Parathyroid adenoma (tissue), 2 donors: ENCODE measurements at regions not wholly inside any gene's neighbourhood (a gene's known extent, or its start where the extent isn't known, plus 50 kb on each side); places are given as distances from the start of the nearest gene placed in this dataset.

ENCODE experiments used
- H2AFZ ChIP-seq: fragments of 300-600 bp; sonication (generic); one replicate; pipeline ENCODE4 v1.7.0; 2017; ENCODE audit warnings: antibody characterized with exemption, mild to moderate bottlenecking
- H3K27ac ChIP-seq: fragments of 300-600 bp; sonication (generic); one replicate; pipeline ENCODE4 v1.7.0; 2017
- H3K27me3 ChIP-seq: fragments of 300-600 bp; sonication (generic); one replicate; pipeline ENCODE4 v1.7.0; 2017; ENCODE audit warnings: low read length; ENCODE audit not compliant: control insufficient read depth, insufficient read depth
- H3K36me3 ChIP-seq: fragments of 300-600 bp; sonication (generic); one replicate; pipeline ENCODE4 v1.7.0; 2017; ENCODE audit warnings: low read length; ENCODE audit not compliant: control insufficient read depth, insufficient read depth
- H3K4me1 ChIP-seq: fragments of 300-600 bp; sonication (generic); one replicate; pipeline ENCODE4 v1.7.0; 2017; ENCODE audit warnings: control low read depth
- H3K4me2 ChIP-seq: fragments of 300-600 bp; sonication (generic); one replicate; pipeline ENCODE4 v1.7.0; 2017; ENCODE audit warnings: low read length
- H3K4me3 ChIP-seq: fragments of 300-600 bp; sonication (generic); one replicate; pipeline ENCODE4 v1.7.0; 2017; ENCODE audit warnings: low read depth, low read length
- H3K79me2 ChIP-seq: fragments of 300-600 bp; sonication (generic); one replicate; pipeline ENCODE4 v1.7.0; 2017; ENCODE audit warnings: control low read depth
- H3K9ac ChIP-seq: fragments of 300-600 bp; sonication (generic); one replicate; pipeline ENCODE4 v1.7.0; 2017; ENCODE audit warnings: mild to moderate bottlenecking
- H3K9me3 ChIP-seq: fragments of 300-600 bp; sonication (generic); one replicate; pipeline ENCODE4 v1.7.0; 2017; ENCODE audit warnings: low read length; ENCODE audit not compliant: control insufficient read depth
- CTCF ChIP-seq: fragments of 300-600 bp; sonication (generic); IDR thresholded peaks from one replicate; pipeline ENCODE4 v1.7.0; 2017; ENCODE audit warnings: antibody characterized with exemption, mild to moderate bottlenecking
- donor health status: primary hyperparathyroidism.

DNA sequence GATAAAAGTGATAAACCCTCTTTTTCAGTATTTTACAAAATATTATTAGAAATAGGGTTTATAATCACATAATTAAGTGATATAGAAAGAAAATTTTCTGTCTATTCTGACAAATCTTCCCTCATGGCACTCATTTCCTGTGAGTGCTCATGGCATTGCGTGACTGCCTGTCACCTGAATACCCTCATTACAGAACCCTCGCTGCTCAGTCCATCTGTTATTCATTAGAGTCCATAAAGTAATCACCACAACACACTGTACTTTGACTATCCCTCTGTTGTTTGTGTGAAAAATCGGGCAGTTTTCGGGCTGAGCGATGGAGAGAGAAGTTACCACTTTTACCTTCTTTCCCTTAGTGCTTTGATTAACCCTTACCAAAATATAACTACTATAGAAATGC, 100.4 kb upstream of the BRINP3 start:
- H3K9ac ChIP-seq, result no peak overlapping the region
- H3K9me3 ChIP-seq, result peaks cover 3% of the 10 kb centered on the region
- no peaks in the 10 kb centered on the region for H3K79me2 ChIP-seq
- H3K4me2 ChIP-seq, result no peak overlapping the region
- no peak for TF ChIP-seq CTCF
- no peaks in the 10 kb centered on the region for H3K27me3 ChIP-seq
- no peak overlapping the region for H3K27ac ChIP-seq
- H2AFZ ChIP-seq, result no peak overlapping the region
- H3K4me1 ChIP-seq, result no peaks in the 10 kb centered on the region
- no peak overlapping the region for H3K4me3 ChIP-seq
- H3K36me3 ChIP-seq, result no peaks in the 10 kb centered on the region

- Histone ChIP-seq H2AFZ (no peak overlapping the region), H3K27ac (no peak overlapping the region), H3K36me3 (no peaks in the 10 kb centered on the region), H3K79me2 (no peaks in the 10 kb centered on the region), H3K4me2 (no peak overlapping the region), H3K4me3 (no peak overlapping the region), H3K9ac (no peak overlapping the region), H3K27me3 (no peaks in the 10 kb centered on the region), H3K4me1 (no peaks in the 10 kb centered on the region), H3K9me3 (peaks cover 3% of the 10 kb centered on the region)
- TF ChIP-seq CTCF, result no peak
These were observed 100.9 kb upstream of the BRINP3 start for GRCh38 chr1:190578526-190578925.

DNA sequence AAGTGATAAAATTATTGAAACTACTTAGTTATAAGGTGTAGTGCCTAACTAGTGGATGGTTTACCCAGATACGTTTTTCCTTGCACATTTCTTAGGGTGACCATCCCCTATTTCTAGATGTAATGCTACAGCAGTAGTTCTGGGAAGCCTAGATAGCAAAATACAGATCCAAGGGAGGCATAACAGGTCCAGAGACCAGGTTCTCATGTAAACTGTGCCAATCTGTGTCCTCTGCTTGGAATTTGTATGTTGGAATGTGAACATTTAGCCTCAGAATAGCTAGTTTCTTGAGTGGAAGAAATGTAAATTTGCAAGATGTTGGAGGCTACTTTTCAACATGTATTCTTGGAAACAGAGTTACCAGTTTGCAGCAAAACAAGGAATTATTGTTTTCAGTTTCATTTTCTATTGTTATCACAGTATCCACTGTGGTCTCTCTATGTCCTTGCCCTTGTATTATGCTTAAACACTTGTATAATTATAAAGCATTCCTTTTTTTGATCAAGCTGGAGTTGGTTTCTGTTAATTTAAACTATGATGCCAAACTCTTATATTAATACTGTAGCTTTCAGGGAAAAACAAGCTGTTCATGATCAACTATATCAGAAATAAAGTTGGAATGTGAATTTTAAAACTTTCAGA, 102.0 kb upstream of the BRINP3 start:
- no peak overlapping the region for H3K4me3 ChIP-seq
- H2AFZ ChIP-seq, result no peak overlapping the region
- no peaks in the 10 kb centered on the region for H3K36me3 ChIP-seq
- no peak overlapping the region for H3K27ac ChIP-seq
- H3K79me2 ChIP-seq, result no peaks in the 10 kb centered on the region
- H3K9me3 ChIP-seq, result peaks cover 3% of the 10 kb centered on the region
- H3K4me2 ChIP-seq, result no peak overlapping the region
- TF ChIP-seq CTCF, result no peak
- H3K27me3 ChIP-seq, result no peaks in the 10 kb centered on the region
- no peak overlapping the region for H3K9ac ChIP-seq
- H3K4me1 ChIP-seq, result no peaks in the 10 kb centered on the region

- H3K9me3 ChIP-seq, result no peaks in the 10 kb centered on the region
- no peak overlapping the region for H3K9ac ChIP-seq
- H3K4me2 ChIP-seq, result no peak overlapping the region
- H2AFZ ChIP-seq, result no peak overlapping the region
- H3K27ac ChIP-seq, result no peak overlapping the region
- no peak overlapping the region for H3K4me3 ChIP-seq
- H3K4me1 ChIP-seq, result no peaks in the 10 kb centered on the region
- H3K79me2 ChIP-seq, result no peaks in the 10 kb centered on the region
- H3K36me3 ChIP-seq, result no peaks in the 10 kb centered on the region
- no peak for TF ChIP-seq CTCF
- H3K27me3 ChIP-seq, result no peaks in the 10 kb centered on the region
These were observed 106.2 kb upstream of the BRINP3 start for GRCh38 chr1:190583862-190584261.

DNA sequence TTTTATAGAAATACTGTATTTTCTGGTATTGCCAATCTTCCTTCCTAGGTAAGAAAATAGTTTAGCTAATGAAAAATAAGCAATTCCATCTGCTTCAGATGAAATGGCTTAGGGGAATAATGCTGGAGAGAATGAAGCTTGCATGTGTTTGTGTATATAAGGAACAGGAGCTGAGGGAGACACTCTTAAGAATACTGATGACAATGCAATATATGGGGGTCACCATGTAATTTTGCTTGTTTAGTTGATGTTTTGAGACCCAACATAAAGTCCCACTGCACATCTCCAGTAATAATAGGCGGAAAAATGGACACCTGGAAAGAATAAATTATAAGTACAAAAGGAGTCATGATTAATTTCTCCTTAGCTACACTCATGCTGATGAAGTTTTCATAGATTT, 110.8 kb upstream of the BRINP3 start:
- H3K9ac ChIP-seq, result no peak overlapping the region
- H3K27ac ChIP-seq, result no peak overlapping the region
- H3K4me2 ChIP-seq, result no peak overlapping the region
- H3K27me3 ChIP-seq, result no peaks in the 10 kb centered on the region
- no peaks in the 10 kb centered on the region for H3K4me1 ChIP-seq
- H3K9me3 ChIP-seq, result no peaks in the 10 kb centered on the region
- TF ChIP-seq CTCF, result no peak
- H3K79me2 ChIP-seq, result no peaks in the 10 kb centered on the region
- no peak overlapping the region for H3K4me3 ChIP-seq
- H3K36me3 ChIP-seq, result no peaks in the 10 kb centered on the region
- H2AFZ ChIP-seq, result no peak overlapping the region
